ENCODE measurements at regions not wholly inside any gene's neighbourhood (a gene's known extent, or its start where the extent isn't known, plus 50 kb on each side); places are given as distances from the start of the nearest gene placed in this dataset.

GRCh38 chr21:41045534-41046268 lies 122.3 kb upstream of the BACE2 start:
- H3K4me3 ChIP-seq (replicated peaks; ENCODE audit: low read depth, low read length): no peak overlapping the region
- TF ChIP-seq, protein P1, sequence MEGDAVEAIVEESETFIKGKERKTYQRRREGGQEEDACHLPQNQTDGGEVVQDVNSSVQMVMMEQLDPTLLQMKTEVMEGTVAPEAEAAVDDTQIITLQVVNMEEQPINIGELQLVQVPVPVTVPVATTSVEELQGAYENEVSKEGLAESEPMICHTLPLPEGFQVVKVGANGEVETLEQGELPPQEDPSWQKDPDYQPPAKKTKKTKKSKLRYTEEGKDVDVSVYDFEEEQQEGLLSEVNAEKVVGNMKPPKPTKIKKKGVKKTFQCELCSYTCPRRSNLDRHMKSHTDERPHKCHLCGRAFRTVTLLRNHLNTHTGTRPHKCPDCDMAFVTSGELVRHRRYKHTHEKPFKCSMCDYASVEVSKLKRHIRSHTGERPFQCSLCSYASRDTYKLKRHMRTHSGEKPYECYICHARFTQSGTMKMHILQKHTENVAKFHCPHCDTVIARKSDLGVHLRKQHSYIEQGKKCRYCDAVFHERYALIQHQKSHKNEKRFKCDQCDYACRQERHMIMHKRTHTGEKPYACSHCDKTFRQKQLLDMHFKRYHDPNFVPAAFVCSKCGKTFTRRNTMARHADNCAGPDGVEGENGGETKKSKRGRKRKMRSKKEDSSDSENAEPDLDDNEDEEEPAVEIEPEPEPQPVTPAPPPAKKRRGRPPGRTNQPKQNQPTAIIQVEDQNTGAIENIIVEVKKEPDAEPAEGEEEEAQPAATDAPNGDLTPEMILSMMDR (IDR thresholded peaks at IDR 0.05; ENCODE audit: low read depth, low read length, missing control alignments): no peak
- no peak for DNase-seq (ENCODE audit: extremely low read depth, low read depth)

GRCh38 chr21:41048145-41048544 lies 119.8 kb upstream of the BACE2 start:
- no peak overlapping the region for H3K4me3 ChIP-seq (replicated peaks; ENCODE audit: low read depth, low read length)
- TF ChIP-seq, protein P1 (IDR thresholded peaks at IDR 0.05; ENCODE audit: low read depth, low read length, missing control alignments): no peak
- no peak for DNase-seq (ENCODE audit: extremely low read depth, low read depth)

GRCh38 chr21:41048623-41049022 lies 119.3 kb upstream of the BACE2 start:
- TF ChIP-seq, protein P1 (IDR thresholded peaks at IDR 0.05; ENCODE audit: low read depth, low read length, missing control alignments): no peak
- no peak overlapping the region for H3K4me3 ChIP-seq (replicated peaks; ENCODE audit: low read depth, low read length)
- no peak for DNase-seq (ENCODE audit: extremely low read depth, low read depth)

DNA sequence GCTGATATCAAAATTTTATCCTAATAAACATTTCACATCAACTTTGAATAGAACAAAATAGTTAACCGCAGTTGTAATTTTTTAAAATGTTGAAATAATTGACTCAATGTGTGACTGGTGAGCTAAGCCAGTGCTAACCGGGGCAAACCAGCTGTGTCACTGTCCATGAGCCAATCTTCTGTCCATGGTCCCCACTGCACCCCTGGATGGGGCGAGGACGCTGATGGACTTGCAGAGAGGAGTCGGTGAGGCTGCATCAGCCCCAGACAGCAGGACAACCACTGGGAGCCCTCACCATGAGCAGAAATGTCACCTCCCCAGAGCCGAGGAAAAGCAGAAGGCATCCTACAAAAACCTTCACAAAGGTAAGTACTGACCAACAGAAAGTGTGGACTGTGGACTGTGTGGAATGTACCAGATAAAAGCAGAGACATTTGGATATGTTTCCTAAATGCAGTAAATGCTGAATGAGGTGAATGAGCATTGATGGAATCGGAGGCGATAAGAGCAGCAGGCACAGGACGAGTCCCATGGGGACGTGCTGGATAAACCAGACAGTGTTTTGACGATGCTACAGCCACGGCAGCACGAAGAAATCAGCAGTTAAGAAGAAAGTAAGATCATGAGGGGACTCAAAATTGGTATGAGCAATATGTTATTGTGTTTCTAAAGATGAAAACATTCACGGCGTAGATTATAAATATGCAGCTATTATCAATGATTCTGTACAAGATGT lies 115.0 kb upstream of the BACE2 start:
- TF ChIP-seq, protein P1 (IDR thresholded peaks at IDR 0.05; ENCODE audit: low read depth, low read length, missing control alignments): no peak
- DNase-seq (ENCODE audit: extremely low read depth, low read depth): no peak
- H3K4me3 ChIP-seq (replicated peaks; ENCODE audit: low read depth, low read length): no peak overlapping the region

GRCh38 chr21:41054018-41054578 lies 113.9 kb upstream of the BACE2 start:
- no peak overlapping the region for H3K4me3 ChIP-seq (replicated peaks; ENCODE audit: low read depth, low read length)
- TF ChIP-seq, protein P1 (IDR thresholded peaks at IDR 0.05; ENCODE audit: low read depth, low read length, missing control alignments): no peak
- no peak for DNase-seq (ENCODE audit: extremely low read depth, low read depth)

DNA sequence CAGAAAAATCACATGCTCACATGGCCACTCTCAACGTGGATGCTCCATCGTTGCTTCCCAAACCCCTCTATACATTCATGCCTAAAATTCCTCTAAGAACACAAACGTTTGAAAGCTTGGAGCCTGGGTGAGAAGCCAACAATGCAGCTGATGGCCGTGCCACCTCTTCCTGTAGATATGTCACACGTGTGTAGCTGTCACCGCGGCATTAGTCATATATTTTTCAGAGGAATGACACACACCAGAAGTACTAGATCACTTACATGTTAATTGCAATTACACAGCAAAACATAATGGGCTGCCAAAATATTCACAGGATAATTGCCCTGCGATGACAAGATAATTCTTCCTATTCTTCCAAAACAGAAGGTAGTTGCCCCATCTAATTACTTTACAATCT lies 112.7 kb upstream of the BACE2 start:
- DNase-seq (ENCODE audit: extremely low read depth, low read depth): no peak
- TF ChIP-seq, protein P1 (IDR thresholded peaks at IDR 0.05; ENCODE audit: low read depth, low read length, missing control alignments): no peak
- H3K4me3 ChIP-seq (replicated peaks; ENCODE audit: low read depth, low read length): no peak overlapping the region
